Panc1 (cell line): ENCODE measurements at regions not wholly inside any gene's neighbourhood (a gene's known extent, or its start where the extent isn't known, plus 50 kb on each side); places are given as distances from the start of the nearest gene placed in this dataset.
A peak's percentile ranks its signal among the peaks of the same experiment; 100 is the strongest.

ENCODE experiments used
- ATAC-seq: fragments of 200-7000 bp; cut with Tn5 transposase; 2 replicates; pipeline ENCODE4 v1.9.1; 2020; ENCODE audit warnings: mild to moderate bottlenecking, moderate library complexity
- BruUV-seq: library from RNA; stranded (reverse); fragments of 400-500 nt; replicated peaks from 2 replicates; lab custom pipeline; 2021; lab: Mats Ljungman, UMichigan
- CTCF ChIA-PET: fragments of 300-600 bp; sonication (Branson Sonifier 250); formaldehyde crosslinking; loops from one replicate; lab custom pipeline; 2022; ENCODE audit warnings: antibody characterized with exemption; lab: Charles Lee
- POLR2A ChIA-PET: fragments of 300-600 bp; sonication (Branson Sonifier 250); formaldehyde crosslinking; loops from one replicate; lab custom pipeline; 2022; ENCODE audit warnings: antibody characterized with exemption; lab: Charles Lee
- DNase-seq: peaks from one replicate; pipeline ENCODE4 v3.0.0-alpha.2; 2010; ENCODE audit warnings: low read depth, low spot score
- H3K27ac ChIP-seq: 2 replicates; pipeline ENCODE4 v1.5.1; 2011; ENCODE audit warnings: mild to moderate bottlenecking, low read length, inconsistent platforms
- H3K27me3 ChIP-seq: fragments of 200-500 bp; sonication (Bioruptor generic); 2 replicates; pipeline ENCODE4 v1.6.0; 2014; ENCODE audit warnings: low read length, inconsistent platforms; ENCODE audit not compliant: control insufficient read depth, insufficient read depth
- H3K36me3 ChIP-seq: fragments of 200-500 bp; sonication (Bioruptor generic); 2 replicates; pipeline ENCODE4 v1.5.1; 2014; ENCODE audit warnings: inconsistent platforms, mild to moderate bottlenecking, low read length, moderate library complexity; ENCODE audit not compliant: control insufficient read depth, insufficient read depth
- H3K4me1 ChIP-seq: 2 replicates; pipeline ENCODE4 v1.5.1; 2011; ENCODE audit warnings: inconsistent platforms, mild to moderate bottlenecking, low read length, moderate library complexity; ENCODE audit not compliant: control insufficient read depth, insufficient read depth
- H3K4me3 ChIP-seq, 2 experiments: 2 replicates each; pipeline ENCODE4 v1.5.1; 2011 to 2012; ENCODE audit warnings: low read depth in 2 of 2, low read length in 2 of 2, mild to moderate bottlenecking in 2 of 2, inconsistent platforms in 1 of 2, moderate library complexity in 1 of 2
- H3K9me3 ChIP-seq: fragments of 200-500 bp; sonication (Bioruptor generic); 2 replicates; pipeline ENCODE4 v1.5.1; 2014; ENCODE audit warnings: low read depth, mild to moderate bottlenecking, inconsistent platforms, low read length, moderate library complexity; ENCODE audit not compliant: control insufficient read depth, insufficient read depth
- POLR2AphosphoS5 ChIP-seq: IDR thresholded peaks from 2 replicates; pipeline ENCODE4 v1.6.1; 2012; ENCODE audit warnings: mild to moderate bottlenecking, low read depth, low read length, moderate library complexity
- REST ChIP-seq, 2 experiments: IDR thresholded peaks; 2 replicates each; pipeline ENCODE4 v1.6.1; 2011 to 2012; ENCODE audit warnings: low read depth in 2 of 2, control low read depth in 1 of 2, low read length in 1 of 2, mild to moderate bottlenecking in 1 of 2, moderate library complexity in 1 of 2; ENCODE audit not compliant: insufficient read depth in 1 of 2
- SIN3A ChIP-seq: IDR thresholded peaks from 2 replicates; pipeline ENCODE4 v1.6.1; 2012; ENCODE audit warnings: low read depth, mild to moderate bottlenecking, low read length, moderate library complexity, borderline replicate concordance; ENCODE audit not compliant: insufficient read depth
- TCF7L2 ChIP-seq: IDR thresholded peaks from 2 replicates; pipeline ENCODE4 v1.6.1; 2011; ENCODE audit warnings: mild to moderate bottlenecking, low read depth, low read length, inconsistent platforms
- in situ Hi-C: cut with HindIII; loops from 2 replicates; pipeline ENCODE4 v1.10.0; 2016; ENCODE audit warnings: low sequenced_read_pairs, low pct_unique_long_range_greater_than_20kb
- intact Hi-C: fragments of 100-400 bp; cut with micrococcal nuclease; formaldehyde crosslinking; loops from one replicate; pipeline ENCODE4 v1.10.0; 2022; ENCODE audit not compliant: unreplicated experiment
- TF ChIP-seq, protein P1 (sequence below): fragments of 450-650 bp; IDR thresholded peaks from 2 replicates; pipeline ENCODE4 v1.5.1; 2017; ENCODE audit warnings: mild to moderate bottlenecking

- no peak overlapping the region for H3K4me3 ChIP-seq
- no peak for TF ChIP-seq REST (IDR thresholded peaks at IDR 0.05; ENCODE audit: insufficient read depth in 1 of 2, low read depth in 2 of 2, low read length in 1 of 2)
- TF ChIP-seq, protein P1, sequence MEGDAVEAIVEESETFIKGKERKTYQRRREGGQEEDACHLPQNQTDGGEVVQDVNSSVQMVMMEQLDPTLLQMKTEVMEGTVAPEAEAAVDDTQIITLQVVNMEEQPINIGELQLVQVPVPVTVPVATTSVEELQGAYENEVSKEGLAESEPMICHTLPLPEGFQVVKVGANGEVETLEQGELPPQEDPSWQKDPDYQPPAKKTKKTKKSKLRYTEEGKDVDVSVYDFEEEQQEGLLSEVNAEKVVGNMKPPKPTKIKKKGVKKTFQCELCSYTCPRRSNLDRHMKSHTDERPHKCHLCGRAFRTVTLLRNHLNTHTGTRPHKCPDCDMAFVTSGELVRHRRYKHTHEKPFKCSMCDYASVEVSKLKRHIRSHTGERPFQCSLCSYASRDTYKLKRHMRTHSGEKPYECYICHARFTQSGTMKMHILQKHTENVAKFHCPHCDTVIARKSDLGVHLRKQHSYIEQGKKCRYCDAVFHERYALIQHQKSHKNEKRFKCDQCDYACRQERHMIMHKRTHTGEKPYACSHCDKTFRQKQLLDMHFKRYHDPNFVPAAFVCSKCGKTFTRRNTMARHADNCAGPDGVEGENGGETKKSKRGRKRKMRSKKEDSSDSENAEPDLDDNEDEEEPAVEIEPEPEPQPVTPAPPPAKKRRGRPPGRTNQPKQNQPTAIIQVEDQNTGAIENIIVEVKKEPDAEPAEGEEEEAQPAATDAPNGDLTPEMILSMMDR: no peak
- no peak for TF ChIP-seq TCF7L2
- TF ChIP-seq POLR2AphosphoS5: no peak
- no peak for TF ChIP-seq SIN3A
- intact Hi-C loops: no loop called here
- no peak for DNase-seq
- ATAC-seq: no peak
- no peak overlapping the region for H3K27ac ChIP-seq
- no peaks in the 10 kb centered on the region; the same call in none of the 2 replicates for H3K27me3 ChIP-seq
- in situ Hi-C loops: no loop called here
- CTCF ChIA-PET: no interaction called here
- no peaks in the 10 kb centered on the region for H3K36me3 ChIP-seq
- POLR2A ChIA-PET: no interaction called here
- no peaks in the 10 kb centered on the region for H3K4me1 ChIP-seq
- no peaks in the 10 kb centered on the region for H3K9me3 ChIP-seq
- BruUV-seq: no TSS peak
Observed at GRCh38 chr4:138867404-138867803, 148.2 kb upstream of the NOCT start.

- ATAC-seq (peak; percentile 32; the same call in 1 of the 2 replicates), DNase-seq (no peak)
- ChIA-PET CTCF (no interaction called here), POLR2A (no interaction called here)
- no peaks in the 10 kb centered on the region for H3K36me3 ChIP-seq
- TF ChIP-seq REST (IDR thresholded peaks at IDR 0.05; ENCODE audit: insufficient read depth in 1 of 2, low read depth in 2 of 2, low read length in 1 of 2) (no peak), TCF7L2 (no peak), SIN3A (no peak), POLR2AphosphoS5 (no peak)
- TF ChIP-seq, protein P1: no peak
- no peak overlapping the region for H3K4me3 ChIP-seq
- H3K9me3 ChIP-seq: no peaks in the 10 kb centered on the region
- intact Hi-C loops (no loop called here), in situ Hi-C loops (no loop called here)
- no peaks in the 10 kb centered on the region for H3K4me1 ChIP-seq
- BruUV-seq: no TSS peak
- H3K27ac ChIP-seq: no peak overlapping the region
- no peaks in the 10 kb centered on the region; the same call in none of the 2 replicates for H3K27me3 ChIP-seq
Observed at GRCh38 chr4:138866314-138866713, 149.3 kb upstream of the NOCT start.
